HepG2 (cell line): ENCODE measurements at regions not wholly inside any gene's neighbourhood (a gene's known extent, or its start where the extent isn't known, plus 50 kb on each side); places are given as distances from the start of the nearest gene placed in this dataset.

Experiments
- CSRNP2 ChIP-seq: sonication (generic); formaldehyde crosslinking; conservative IDR thresholded peaks from 2 replicates; pipeline ENCODE4 v1.8.0; 2022; ENCODE audit warnings: low read depth, missing genetic modification reagents
- ZNF350 ChIP-seq: sonication (generic); formaldehyde crosslinking; IDR thresholded peaks from 2 replicates; pipeline ENCODE4 v1.4.0; 2020; ENCODE audit warnings: mild to moderate bottlenecking, low read depth, missing genetic modification reagents, borderline replicate concordance

- TF ChIP-seq CSRNP2 (CRISPR knock-in tag) (no peak), ZNF350 (CRISPR knock-in tag) (no peak)
These were observed 49.7 kb upstream of the LHFPL2 start (continued) for GRCh38 chr5:78698191-78698791.
